Adrenal gland (tissue), 9 donors: ENCODE measurements at regions not wholly inside any gene's neighbourhood (a gene's known extent, or its start where the extent isn't known, plus 50 kb on each side); places are given as distances from the start of the nearest gene placed in this dataset.

Experiments
- DNase-seq, 7 donors: peaks; one replicate each; pipeline ENCODE4 v3.0.0-alpha.2; 2019 to 2020
- H3K27ac ChIP-seq, 5 donors: fragments of 200-600 bp; sonication (generic) in 4 of 5; 1 replicate in 3 of 5; 2 replicates in 2 of 5; pipeline versions ENCODE4 v1.5.1 to v1.8.0; 2016 to 2020; ENCODE audit warnings: mild to moderate bottlenecking in 1 of 5
- H3K27me3 ChIP-seq: fragments of 200-600 bp; 2 replicates; pipeline ENCODE4 v1.8.0; 2021
- H3K36me3 ChIP-seq, 2 donors: fragments of 200-600 bp; replicated peaks in 1 of 2; 1 replicate in 1 of 2; 2 replicates in 1 of 2; pipeline versions ENCODE4 v1.5.1 to v1.8.0; 2018 to 2022
- H3K4me1 ChIP-seq, 2 donors: fragments of 200-600 bp; replicated peaks in 1 of 2; 1 replicate in 1 of 2; 2 replicates in 1 of 2; pipeline versions ENCODE4 v1.5.1 to v1.8.0; 2018 to 2021
- H3K4me3 ChIP-seq, 4 donors: fragments of 200-600 bp; sonication (generic) in 3 of 4; one replicate each; pipeline ENCODE4 v1.5.1; 2016 to 2018
- H3K9me3 ChIP-seq, 3 donors: fragments of 200-600 bp; sonication (generic) in 1 of 3; replicated peaks in 1 of 3; 1 replicate in 2 of 3; 2 replicates in 1 of 3; pipeline versions ENCODE4 v1.5.1 to v1.8.0; 2016 to 2021
- CTCF ChIP-seq, 6 experiments: fragments of 450-650 bp in 4 of 6; fragments of 200-600 bp in 2 of 6; sonication (generic) in 1 of 6; IDR thresholded peaks; 1 replicate in 5 of 6; 2 replicates in 1 of 6; pipeline versions ENCODE4 v1.5.1 to v1.8.0; 2016 to 2021; ENCODE audit warnings: antibody characterized with exemption in 6 of 6, mild to moderate bottlenecking in 2 of 6, moderate library complexity in 1 of 6
- POLR2A ChIP-seq, 2 donors: fragments of 450-650 bp; IDR thresholded peaks; one replicate each; pipeline ENCODE4 v1.6.1; 2017; ENCODE audit warnings: antibody characterized with exemption in 2 of 2, mild to moderate bottlenecking in 2 of 2, moderate library complexity in 1 of 2
- WGBS, 4 donors: extraction: QIAGEN DNeasy Blood & Tissue Kit in 2 of 4; methylation state at CpG; one replicate each; pipeline versions ENCODE4 v1.1.5 to v1.1.7; 2013 to 2017; 5-methylcytosine and 5-hydroxymethylcytosine counted together
- intact Hi-C, 2 donors: fragments of 100-400 bp; cut with DNase I; formaldehyde crosslinking; loops; one replicate each; pipeline versions ENCODE4 v1.14.1 to v1.15.0; 2022 to 2023
- donor health status: healthy with polysubstance abuse.
- donor health status: Bipolar disorder and iron deficiency.
- donor health status: DM: yes; HTN: yes; CAD: no.
- donor health status: DM: no; HTN: no; CAD: no.
- donor health status: DM: no; HTN: no; CAD: no.

- 85 to 88% (median 87%) methylated on average over 7 of the region's 7 CpGs for WGBS, 4 donors
These were observed 99.2 kb upstream of the BOD1 start for GRCh38 chr5:173715607-173716006.

GRCh38 chr5:173716058-173716682 is 99.7 kb upstream of the BOD1 start:
- TF ChIP-seq POLR2A (IDR thresholded peaks at IDR 0.05) (no peak), CTCF (IDR thresholded peaks at IDR 0.05) (no peak)
- 85 to 94% (median 90%) methylated on average over 10 of the region's 10 CpGs for WGBS, 4 donors
- Histone ChIP-seq H3K36me3 (no peaks in the 10 kb centered on the region), H3K4me3 (no peak overlapping the region), H3K4me1 (peaks cover 13 to 20% of the 10 kb centered on the region in 2 donors), H3K9me3 (no peaks in the 10 kb centered on the region), H3K27me3 (no peaks in the 10 kb centered on the region), H3K27ac (peak overlapping the region in 1 of 5 donors; percentile 90)
- intact Hi-C loops, result no loop called here
- no peak for DNase-seq

More at GRCh38 chr5:173715607-173716006, 99.2 kb upstream of the BOD1 start:
- no peaks in the 10 kb centered on the region for H3K36me3 ChIP-seq
- H3K9me3 ChIP-seq, result no peaks in the 10 kb centered on the region
- H3K27ac ChIP-seq, result peak overlapping the region in 3 of 5 donors; percentile 69 to 90 (median 82)
- TF ChIP-seq POLR2A (IDR thresholded peaks at IDR 0.05), result no peak
- no peak for TF ChIP-seq CTCF (IDR thresholded peaks at IDR 0.05)
- peaks cover 13 to 20% of the 10 kb centered on the region in 2 donors for H3K4me1 ChIP-seq
- no peak overlapping the region for H3K4me3 ChIP-seq
- no peaks in the 10 kb centered on the region for H3K27me3 ChIP-seq
- intact Hi-C loops, result no loop called here
- no peak for DNase-seq

- no peaks in the 10 kb centered on the region for H3K27me3 ChIP-seq
- no peak overlapping the region for H3K4me3 ChIP-seq
- no peak for DNase-seq
- intact Hi-C loops, result no loop called here
- H3K27ac ChIP-seq, result no peak overlapping the region
- peaks cover 13 to 20% of the 10 kb centered on the region in 2 donors for H3K4me1 ChIP-seq
- no peak for TF ChIP-seq CTCF (IDR thresholded peaks at IDR 0.05)
- no peaks in the 10 kb centered on the region for H3K9me3 ChIP-seq
- no peaks in the 10 kb centered on the region for H3K36me3 ChIP-seq
- WGBS, 4 donors, result 68 to 75% (median 71%) methylated on average over 10 of the region's 10 CpGs
These were observed 101.5 kb upstream of the BOD1 start for GRCh38 chr5:173717959-173718358.

GRCh38 chr5:173718469-173718868 is 102.0 kb upstream of the BOD1 start:
- no peak overlapping the region for H3K4me3 ChIP-seq
- TF ChIP-seq POLR2A (IDR thresholded peaks at IDR 0.05) (no peak), CTCF (IDR thresholded peaks at IDR 0.05) (no peak)
- DNase-seq, result no peak
- intact Hi-C loops, result no loop called here
- H3K36me3 ChIP-seq, result no peaks in the 10 kb centered on the region
- H3K9me3 ChIP-seq, result no peaks in the 10 kb centered on the region
- 84 to 90% (median 89%) methylated on average over 8 to 10 of the region's 10 CpGs for WGBS, 4 donors
- H3K4me1 ChIP-seq, result peaks cover 13 to 20% of the 10 kb centered on the region in 2 donors
- no peaks in the 10 kb centered on the region for H3K27me3 ChIP-seq
- H3K27ac ChIP-seq, result no peak overlapping the region
